Right hindlimb (tissue), 1 donor: ENCODE measurements at regions not wholly inside any gene's neighbourhood (a gene's known extent, or its start where the extent isn't known, plus 50 kb on each side); places are given as distances from the start of the nearest gene placed in this dataset.
"Not testable (repeated sequence)": the region's sequence is repeated elsewhere in the genome, so short reads cannot be mapped to it uniquely, and the experiment has no call there.

Source experiments
- DNase-seq: peaks from one replicate; pipeline ENCODE4 v3.0.0-alpha.2; 2018

DNA sequence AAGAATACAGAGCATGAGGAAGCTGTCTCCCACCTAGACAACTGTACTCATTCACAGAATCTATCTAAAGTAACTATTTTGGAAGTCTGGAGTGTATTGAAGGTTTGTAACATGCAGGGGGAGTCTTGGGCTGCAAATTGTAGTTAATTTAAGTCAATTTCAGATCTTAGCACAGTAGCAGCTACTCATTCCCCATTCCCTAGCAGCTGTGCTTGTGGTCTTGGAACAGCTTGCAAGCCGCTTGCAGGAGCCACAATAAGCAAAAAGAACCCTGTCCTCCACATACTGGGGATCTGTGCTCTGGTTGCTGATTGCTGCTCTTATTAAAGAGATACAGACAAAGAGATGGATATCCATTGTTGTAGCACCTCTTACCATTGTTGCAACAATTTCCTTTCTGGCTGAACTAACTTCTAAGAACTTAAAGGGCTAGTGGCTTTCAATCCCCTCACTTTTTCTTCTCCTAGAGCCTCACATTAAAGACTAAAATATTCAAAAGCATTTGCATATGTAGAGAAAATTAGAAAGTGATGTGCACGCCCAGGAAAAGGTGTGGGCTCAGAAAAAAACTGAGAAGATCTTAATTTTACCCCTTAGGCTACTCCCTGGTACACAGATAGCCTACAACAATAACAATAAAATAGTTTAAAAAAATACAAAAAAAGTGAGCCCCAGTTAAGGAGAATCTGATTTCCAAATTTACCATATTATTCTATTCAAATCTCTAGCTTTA is 1775.1 kb upstream of the PIK3C3 start:
- DNase-seq: no peak

DNA sequence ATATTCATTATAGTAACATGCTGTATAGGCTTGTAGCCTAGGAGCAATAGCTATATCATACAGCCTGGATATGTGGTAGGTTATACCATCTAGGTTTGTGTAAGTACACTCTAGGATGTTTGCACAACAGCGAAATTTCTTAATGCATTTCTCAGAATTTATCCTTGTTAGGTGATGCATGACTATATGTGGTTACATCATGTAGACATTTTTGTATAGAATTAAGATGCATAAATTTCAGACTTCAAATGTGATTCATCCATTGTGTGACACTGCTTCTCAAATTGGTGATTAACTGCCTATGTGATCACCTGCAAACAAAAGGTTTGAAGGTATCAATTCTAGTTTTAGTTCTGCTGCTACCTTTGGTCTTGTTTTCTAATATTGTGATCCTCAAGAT is 1787.0 kb upstream of the PIK3C3 start:
- no peak for DNase-seq

DNA sequence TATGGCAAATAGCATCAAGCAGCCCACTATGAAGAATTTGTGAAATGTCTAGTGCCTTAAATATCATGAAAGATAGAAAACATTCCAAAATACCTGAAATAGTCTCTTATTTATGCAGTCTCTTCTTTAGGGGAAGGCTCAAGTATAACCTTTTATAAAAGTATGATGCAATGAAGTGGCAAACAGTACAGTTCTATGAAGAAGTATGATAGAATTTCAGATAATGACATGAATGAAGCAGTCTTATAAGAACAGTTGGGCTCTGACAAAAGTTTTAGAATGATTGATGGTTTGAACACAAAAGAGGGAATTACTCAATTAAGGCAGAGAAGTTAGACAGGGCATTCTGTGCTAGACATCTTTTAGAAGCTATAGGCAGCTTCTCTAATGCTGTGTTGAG is 1791.8 kb upstream of the PIK3C3 start:
- DNase-seq: no peak

DNA sequence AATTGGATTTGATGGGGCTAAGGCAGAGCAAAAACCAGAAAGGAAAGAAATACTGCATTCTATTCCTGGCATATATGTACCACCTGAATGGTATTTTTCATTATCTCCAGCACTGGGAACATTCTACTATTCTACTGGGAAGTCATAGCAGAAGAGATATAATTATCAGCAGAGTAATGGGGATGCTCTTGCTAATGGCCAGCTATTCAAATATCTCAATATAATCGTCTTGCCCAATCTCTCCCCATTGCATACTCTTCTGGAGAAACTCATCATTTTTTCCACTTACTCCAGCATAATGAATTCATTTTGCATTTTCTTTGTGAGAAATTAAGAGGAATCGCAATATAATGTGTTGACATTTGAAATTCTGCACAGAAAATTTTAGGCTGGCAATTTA is 1794.7 kb upstream of the PIK3C3 start:
- DNase-seq: no peak

DNA sequence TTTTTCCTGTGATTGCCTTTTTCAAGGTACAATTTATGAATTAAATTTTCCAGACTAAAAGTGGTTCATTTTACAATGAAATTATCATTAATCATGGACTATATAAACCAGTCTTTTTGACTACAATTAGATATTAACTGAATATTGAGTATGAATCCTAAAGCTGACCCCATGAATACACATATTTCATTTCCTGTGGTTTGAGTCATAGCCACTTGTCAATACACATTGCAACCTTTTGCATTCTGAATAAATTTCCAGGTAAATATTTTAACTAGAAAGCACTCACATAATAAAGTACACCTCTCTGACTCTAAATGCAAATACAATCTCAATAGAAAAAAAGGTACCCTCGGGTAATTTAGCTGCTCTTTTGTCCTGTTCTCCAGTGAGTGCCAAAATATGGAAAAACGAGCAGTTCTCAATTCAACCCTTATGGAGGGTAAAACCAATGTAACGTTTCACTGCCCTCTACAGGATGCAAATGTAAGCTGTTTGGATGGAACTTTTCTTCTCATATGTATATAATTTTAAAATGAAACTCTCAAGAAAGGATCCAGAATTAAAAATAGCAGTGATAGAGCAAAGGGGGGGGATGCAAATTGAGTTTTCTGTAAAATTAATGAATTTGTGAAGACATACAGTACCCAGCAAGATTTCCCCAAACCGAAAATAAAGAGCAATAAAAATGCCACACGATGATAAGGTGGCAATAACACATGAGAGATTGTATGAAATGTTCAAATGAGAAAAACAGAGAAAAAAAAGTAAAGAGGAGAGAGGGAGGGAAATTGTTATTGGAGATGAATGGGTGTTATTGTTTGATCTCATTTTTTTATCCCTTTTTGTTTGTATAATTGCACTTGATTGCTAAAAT is 1795.7 kb upstream of the PIK3C3 start:
- DNase-seq: no peak

DNA sequence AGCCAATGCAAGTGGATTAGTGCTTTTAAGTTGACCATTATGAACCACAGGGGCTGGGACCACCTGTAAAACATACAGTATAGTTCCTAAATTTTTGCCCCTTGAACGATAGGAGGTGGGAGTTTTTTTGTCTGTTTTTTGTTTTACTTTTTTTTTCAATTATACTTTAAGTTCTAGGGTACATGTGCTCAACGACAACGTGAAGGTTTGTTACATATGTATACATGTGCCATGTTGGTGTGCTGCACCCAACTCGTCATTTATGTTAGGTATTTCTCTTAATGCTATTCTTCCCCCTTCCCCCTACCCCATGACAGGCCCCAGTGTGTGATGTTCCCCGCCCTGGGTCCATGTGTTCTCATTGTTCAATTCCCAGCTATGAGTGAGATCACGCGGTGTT is 1797.9 kb upstream of the PIK3C3 start:
- no peak for DNase-seq

DNA sequence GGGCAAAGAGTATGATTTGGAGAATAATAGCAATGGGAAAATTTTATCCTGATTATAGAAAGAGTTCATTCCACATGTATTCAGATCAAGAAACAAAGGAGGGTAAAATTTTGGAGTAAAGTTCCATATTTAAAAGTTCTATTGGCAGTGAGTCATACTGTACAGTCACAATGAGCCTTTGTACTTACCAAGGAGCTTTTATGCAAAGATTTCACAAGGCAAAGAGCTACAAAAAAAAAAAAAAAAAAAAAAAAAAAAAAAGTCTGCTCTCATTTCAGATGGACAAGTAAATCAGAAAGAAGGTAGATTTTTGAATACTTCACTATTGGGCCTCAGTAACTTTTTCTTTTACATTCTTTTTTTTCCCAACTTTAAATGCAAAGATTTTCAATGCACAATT is 1802.2 kb upstream of the PIK3C3 start:
- DNase-seq: no peak

DNA sequence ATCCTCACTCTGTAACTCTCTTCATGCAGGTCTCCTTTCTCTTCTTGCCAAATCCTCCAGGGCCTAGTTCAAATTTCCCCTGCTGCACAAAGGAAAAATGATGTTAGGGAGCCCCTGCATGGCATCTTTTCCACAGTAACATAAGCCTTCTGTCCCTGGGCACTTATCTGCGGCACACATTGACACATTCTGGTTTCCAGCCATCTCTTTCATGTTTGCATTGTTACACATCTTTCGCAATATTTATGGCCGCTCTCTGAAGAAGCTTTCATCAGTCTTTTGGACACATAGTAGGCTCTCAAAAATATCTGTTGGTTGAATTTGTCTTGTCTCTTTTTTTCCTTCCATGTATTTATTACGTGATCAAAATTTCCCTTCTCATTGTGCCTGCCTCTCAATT is 1806.1 kb upstream of the PIK3C3 start:
- DNase-seq: no peak

DNA sequence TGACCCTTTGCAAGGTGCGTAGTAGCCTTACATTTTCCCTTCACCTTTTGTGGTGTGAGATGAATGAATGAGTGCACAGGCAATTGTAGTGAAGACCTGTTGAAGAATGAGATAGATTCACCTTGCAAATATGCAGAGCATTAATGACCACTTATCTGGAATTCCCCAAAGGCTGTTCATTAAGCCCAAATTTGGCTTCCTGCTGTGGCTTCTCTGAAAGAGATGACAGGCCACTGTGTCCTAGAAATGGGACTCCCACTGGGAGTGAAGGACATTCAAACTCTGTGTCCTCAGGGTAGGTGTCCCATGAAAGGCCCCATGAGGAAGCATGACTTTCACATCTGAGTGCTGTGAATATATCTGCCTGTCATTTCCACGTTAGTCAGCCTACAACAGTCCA is 1821.8 kb upstream of the PIK3C3 start:
- DNase-seq: no peak

DNA sequence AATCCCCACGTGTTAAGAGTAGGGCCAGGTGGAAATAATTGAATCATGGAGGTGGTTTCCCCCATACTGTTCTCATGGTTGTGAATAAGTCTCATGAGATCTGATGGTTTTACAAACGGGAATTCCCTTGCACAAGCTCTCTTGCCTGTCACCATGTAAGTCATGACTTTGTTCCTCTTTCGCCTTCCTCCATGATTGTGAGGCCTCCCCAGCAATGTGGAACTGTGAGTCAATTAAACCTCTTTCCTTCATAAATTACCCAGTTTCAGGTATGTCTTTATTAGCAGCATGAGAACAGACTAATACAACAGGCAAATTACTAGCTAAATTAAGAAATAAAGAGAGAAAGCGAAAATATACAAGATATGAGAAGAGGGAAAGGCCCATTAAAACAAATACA is 1822.6 kb upstream of the PIK3C3 start:
- DNase-seq: not testable (repeated sequence)

DNA sequence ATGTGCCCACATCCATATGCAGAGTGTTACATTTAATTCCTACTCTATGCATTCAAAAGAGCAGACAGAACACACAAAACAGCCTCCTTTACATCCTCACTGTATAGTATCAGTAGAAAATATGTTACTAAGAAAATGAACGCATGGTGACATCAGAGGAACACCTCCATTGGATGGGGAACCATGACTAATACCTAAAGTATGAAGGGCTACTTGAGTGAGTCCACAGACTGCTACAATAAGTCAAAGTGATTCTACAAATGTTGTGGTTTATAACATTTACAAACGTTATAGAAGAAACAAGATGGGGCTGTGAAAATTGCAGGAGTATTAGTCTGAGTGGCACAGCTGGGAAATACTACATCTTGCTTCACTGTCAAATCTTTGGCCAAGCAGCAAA is 1830.9 kb upstream of the PIK3C3 start:
- DNase-seq: no peak

DNA sequence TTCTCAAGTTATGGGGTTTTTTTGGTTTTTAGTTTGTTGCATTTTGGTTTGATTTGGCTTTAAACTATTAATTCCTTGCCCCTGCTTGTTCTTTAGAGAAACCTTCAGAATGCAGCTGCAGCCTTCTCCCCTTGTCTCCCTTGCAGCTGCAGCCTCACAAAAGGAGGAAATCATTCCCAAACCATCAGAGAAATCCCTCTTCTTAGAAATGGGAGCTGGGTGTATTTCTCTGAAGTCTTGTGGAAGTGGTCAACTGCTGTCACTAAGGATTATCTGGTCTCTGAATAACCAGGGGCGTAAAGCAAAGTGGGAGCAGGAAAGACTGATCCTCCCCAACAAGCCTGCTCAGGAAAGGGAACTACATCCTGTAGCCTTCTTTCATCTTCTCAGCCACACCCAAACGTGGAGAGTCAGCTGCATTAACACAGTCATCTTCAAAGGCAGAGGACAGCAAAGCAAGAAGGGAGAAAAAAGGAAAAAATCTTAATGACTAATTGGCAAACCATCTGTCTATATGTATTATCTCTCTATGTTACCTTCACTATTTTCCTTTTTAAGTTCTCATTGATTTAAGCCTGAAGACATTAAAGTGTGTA is 1834.1 kb upstream of the PIK3C3 start:
- DNase-seq: no peak

DNA sequence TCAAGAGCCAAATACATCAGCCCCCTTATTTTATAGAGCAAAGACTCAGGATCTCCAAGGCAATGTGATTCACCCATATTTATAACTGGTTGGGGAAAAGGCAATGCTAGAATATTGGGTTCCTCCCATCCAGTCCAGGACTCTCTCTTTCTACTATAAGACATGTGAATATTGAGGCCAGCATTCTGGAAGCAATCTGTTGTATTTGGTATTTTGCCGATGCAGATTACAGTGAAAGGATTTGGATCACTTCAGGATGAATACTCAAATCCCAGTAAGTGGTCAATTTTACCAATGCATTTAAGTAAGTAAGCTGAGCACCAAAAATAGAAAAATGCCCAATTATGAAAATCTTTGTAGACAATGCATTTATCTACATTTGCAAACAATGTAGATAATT is 1834.7 kb upstream of the PIK3C3 start:
- DNase-seq: no peak

DNA sequence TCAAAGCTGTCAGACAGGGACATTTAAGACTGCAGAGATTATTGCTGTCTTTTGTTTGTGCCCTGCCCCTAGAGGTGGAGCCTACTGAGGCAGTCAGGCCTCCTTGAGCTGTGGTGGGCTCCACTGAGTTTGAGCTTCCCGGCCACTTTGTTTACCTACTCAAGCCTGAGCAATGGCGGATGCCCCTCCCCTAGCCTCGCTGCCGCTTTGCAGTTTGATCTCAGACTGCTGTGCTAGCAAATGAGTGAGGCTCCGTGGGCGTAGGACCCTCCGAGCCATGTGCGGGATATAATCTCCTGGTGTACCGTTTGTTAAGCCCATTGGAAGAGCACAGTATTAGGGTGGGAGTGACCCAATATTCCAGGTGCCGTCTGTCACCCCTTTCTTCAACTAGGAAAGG is 1835.5 kb upstream of the PIK3C3 start:
- DNase-seq: not testable (repeated sequence)

DNA sequence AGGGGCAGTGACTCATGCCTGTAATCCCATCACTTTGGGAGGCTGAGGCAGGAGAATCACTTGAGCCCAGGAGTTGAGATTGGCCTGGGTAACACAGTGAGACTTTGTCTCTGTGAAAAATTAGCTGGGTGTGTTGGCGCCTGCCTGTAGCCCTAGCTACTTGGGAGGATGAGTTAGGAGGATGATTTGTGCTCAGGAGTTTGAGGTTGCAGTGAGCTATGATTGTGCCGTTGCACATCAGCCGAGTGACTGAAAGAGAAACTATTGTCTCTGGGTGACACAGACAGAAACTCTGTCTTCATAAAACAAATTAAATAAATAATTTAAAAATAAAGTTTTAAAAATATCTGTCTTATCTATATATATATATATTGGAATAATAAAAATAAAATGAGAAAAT is 1844.6 kb upstream of the PIK3C3 start:
- DNase-seq: no peak

DNA sequence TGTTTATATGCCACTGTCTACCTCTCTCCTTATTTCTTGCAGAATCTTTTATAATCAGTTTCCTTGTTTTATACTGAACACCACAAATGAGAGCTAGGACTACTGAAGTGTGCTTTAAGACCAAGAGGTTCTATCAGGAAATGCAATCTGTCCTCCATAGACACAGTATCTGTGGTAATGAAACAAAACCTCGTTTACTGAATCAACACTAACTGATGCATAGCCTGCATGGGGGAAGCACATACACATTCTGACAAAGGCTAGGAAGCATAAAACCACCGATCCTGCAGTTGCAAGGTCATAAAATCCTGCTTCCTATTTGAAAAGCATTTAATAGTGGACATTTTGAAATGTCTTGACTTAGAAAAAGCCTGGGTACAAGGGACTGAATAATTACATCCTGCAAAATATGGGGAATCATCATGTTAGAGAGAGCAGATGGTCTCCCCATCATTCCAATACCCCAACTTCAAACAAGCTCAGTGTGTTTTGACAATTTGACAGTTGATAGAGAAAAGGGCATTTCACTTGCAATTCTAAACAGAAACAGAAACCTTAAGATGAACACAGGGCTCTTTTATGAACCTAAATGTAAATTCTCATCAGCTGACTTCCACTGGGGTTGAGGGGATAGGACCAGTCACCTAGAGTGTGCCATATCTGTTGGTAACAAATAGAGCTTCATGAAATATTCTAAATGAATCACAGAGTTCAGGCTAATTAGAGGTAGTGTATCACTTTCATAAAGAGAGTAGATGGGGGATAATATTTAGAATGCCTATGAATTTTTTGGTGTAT is 1845.6 kb upstream of the PIK3C3 start:
- DNase-seq: no peak

DNA sequence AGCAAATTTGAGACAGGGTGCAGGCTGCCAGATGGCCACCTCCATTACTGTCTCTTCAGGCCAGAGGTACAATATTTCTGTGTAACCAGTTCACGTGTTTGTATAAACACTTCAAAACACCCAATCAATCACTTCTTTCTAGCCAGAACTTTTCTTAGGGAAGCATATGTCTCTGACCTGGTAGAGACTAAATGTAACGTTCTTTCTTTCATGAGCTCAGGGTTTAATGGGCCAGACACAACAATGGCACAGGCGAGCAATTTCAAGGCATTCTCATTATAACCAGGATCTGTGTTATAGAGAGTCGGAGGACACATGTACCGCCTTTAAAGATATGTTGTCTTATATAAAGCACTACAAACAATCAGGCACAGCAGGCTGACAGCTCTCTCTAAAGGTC is 1846.4 kb upstream of the PIK3C3 start:
- DNase-seq: no peak

DNA sequence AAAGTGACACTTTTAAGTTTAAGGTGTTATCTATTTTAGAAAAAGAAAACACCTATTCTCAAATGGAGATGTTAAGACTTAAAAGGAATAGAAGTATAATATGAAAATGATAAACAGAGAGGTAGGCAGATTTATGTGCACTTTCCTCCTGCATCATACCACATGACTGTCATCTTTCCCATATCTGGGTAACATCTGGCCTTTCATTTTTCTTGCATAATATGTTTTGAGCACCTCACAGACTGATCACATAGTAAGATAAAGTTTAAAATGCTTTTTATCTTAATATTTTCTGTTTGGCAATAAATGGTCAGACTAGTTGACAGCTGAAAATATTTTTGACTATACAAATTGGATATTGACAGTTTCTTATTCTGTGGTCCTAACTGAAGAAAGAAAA is 1852.1 kb upstream of the PIK3C3 start:
- no peak for DNase-seq

DNA sequence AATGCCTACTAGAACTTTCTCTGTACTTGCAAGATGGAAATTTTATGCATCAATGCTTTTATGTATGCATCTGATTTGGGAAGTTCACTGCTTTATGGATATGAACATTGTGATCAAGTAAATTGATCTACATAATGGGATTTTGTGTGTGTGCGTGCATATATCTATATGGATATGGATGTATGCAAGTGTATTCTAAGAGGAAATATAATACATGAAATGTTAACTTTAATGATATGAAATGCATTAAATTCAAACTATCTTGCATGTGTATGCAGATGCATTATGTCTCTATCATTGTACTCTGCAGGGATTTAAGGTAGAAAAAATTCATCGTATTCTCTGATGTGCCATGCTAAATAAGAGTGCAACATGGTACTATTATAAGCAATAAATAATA is 1855.4 kb upstream of the PIK3C3 start:
- DNase-seq: no peak

DNA sequence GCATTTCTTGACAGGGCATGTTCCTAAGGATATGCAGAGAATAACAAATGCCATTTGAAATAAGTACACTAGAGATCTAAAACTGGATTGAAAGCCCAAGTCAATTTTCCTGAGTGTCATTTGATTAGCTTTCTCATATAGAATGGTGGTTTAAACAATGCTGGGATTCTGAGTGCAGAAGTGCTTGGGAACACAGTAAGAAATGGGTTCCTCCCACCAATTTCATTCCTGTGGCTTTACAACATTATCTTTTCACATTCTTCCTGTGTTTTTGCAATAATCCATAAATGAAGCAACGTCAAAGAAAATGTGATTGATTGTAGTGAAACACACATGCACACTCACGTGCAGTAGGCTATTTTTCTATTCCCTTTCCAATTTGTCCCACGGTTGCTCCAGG is 1858.4 kb upstream of the PIK3C3 start:
- no peak for DNase-seq

DNA sequence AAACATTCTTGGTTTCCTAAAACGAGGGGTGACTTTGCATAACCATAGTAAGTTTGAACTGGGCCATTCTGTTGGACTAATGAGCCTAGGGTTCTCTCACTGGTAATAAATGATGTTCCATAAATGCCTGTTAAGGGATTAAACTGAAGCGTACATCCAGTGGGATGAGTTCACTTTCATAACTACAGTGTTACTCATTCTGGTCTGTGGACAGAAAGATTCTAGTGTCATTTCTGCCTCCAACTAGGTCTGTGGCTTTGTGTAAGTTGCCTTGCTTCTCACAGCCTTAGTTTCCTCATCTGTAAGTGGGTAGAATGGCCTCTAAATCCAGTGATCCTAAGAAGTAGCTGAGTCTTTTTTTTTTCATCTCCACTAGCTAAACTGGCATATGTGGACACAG is 1860.6 kb upstream of the PIK3C3 start:
- DNase-seq: no peak

DNA sequence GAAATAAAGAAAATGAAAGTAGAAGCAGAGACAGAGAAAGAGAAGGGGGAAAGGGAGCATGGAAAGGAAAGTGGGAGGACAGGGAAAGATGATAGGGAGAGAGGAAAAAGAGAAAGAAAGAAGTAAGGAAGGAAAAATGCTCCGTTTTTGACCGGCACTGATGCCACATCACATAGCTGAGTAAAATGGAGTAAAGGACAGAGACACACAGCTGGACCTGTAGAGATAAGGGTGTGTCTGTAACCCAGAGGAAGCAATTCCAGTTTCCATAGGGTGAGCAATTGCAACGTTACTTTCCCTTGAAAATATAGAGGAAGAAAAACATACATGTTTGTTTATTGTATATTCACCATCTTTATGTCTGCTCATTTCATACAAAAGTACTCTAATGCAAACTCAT is 1866.9 kb upstream of the PIK3C3 start:
- DNase-seq: no peak

DNA sequence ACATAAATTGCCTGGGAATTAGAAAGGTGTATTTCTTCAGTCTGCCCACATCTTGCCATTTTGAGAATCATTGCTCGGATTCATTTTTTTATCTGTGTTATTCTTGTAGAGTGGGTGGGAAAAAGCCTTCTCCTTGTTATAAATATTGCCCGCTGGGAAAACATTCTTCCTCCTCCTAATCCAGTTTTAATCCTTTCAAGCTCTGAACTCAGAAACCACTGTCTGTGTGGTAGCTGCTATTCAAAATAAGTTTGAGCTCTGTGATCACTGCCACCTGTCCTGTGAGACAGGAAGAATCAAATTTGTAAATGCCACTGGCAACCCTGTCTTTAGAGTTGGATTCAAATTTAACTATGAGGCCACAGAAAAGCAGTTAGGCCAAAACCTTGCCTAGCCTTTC is 1875.2 kb upstream of the PIK3C3 start:
- DNase-seq: no peak
